ENCODE measurements at regions not wholly inside any gene's neighbourhood (a gene's known extent, or its start where the extent isn't known, plus 50 kb on each side); places are given as distances from the start of the nearest gene placed in this dataset.

- intact Hi-C loops (cut with DNase I; ENCODE audit: low total_unique reads): no loop called here
- TF ChIP-seq CTCF (IDR thresholded peaks at IDR 0.05) (no peak), POLR2A (IDR thresholded peaks at IDR 0.05) (no peak)
- Histone ChIP-seq H3K4me1 (no peaks in the 10 kb centered on the region), H3K36me3 (ENCODE audit: low read depth, missing control alignments) (no peaks in the 10 kb centered on the region), H3K27me3 (no peaks in the 10 kb centered on the region), H3K9me3 (no peaks in the 10 kb centered on the region), H3K27ac (no peak overlapping the region), H3K4me3 (no peak overlapping the region)
- no peak for DNase-seq
- 60 to 61% methylated on average over 1 to 3 of the region's 3 CpGs for WGBS, 2 donors
These were observed 105.7 kb upstream of the ERBB4 start for GRCh38 chr2:212644195-212644837.

DNA sequence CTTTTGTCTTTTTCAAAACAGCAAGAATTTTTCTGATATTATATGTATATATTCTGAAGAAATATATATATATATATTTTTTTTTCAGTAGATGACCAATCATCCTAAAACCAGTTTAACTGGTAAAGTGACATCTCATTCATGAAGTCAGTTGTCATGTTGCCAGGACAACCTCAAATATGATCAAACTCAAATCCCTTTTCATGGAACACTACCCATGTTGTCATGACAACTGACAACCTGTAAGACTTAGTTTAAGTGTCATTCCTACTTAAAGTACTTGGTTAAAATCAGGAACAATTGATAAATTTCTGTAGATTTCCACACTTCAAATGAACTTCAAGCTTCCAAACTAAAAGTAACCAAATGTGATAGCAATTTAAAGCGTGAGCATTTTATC, 101.8 kb upstream of the ERBB4 start:
- Histone ChIP-seq H3K27ac (no peak overlapping the region), H3K4me3 (no peak overlapping the region), H3K36me3 (ENCODE audit: low read depth, missing control alignments) (no peaks in the 10 kb centered on the region), H3K4me1 (no peaks in the 10 kb centered on the region), H3K9me3 (no peaks in the 10 kb centered on the region), H3K27me3 (no peaks in the 10 kb centered on the region)
- intact Hi-C loops (cut with DNase I; ENCODE audit: low total_unique reads): no loop called here
- no peak for TF ChIP-seq POLR2A (IDR thresholded peaks at IDR 0.05)
- no peak for TF ChIP-seq CTCF (IDR thresholded peaks at IDR 0.05)
- WGBS, 2 donors: 65 to 85% methylated on average over 1 of the region's 1 CpG
- no peak for DNase-seq

- intact Hi-C loops (cut with DNase I; ENCODE audit: low total_unique reads): no loop called here
- DNase-seq: no peak
- Histone ChIP-seq H3K4me3 (no peak overlapping the region), H3K27ac (no peak overlapping the region), H3K9me3 (no peaks in the 10 kb centered on the region), H3K4me1 (no peaks in the 10 kb centered on the region), H3K36me3 (ENCODE audit: low read depth, missing control alignments) (no peaks in the 10 kb centered on the region), H3K27me3 (no peaks in the 10 kb centered on the region)
- no peak for TF ChIP-seq CTCF (IDR thresholded peaks at IDR 0.05)
- no peak for TF ChIP-seq POLR2A (IDR thresholded peaks at IDR 0.05)
- WGBS, 2 donors: 78 to 84% methylated on average over 2 of the region's 2 CpGs
These were observed 100.1 kb upstream of the ERBB4 start for GRCh38 chr2:212638694-212639093.

- WGBS, 2 donors: 88 to 89% methylated on average over 1 of the region's 1 CpG
- no peaks in the 10 kb centered on the region for H3K36me3 ChIP-seq (ENCODE audit: low read depth, missing control alignments)
- TF ChIP-seq POLR2A (IDR thresholded peaks at IDR 0.05): no peak
- no peak for TF ChIP-seq CTCF (IDR thresholded peaks at IDR 0.05)
- no peaks in the 10 kb centered on the region for H3K9me3 ChIP-seq
- no peak for DNase-seq
- no peaks in the 10 kb centered on the region for H3K4me1 ChIP-seq
- H3K27me3 ChIP-seq: no peaks in the 10 kb centered on the region
- intact Hi-C loops (cut with DNase I; ENCODE audit: low total_unique reads): no loop called here
- H3K27ac ChIP-seq: no peak overlapping the region
- no peak overlapping the region for H3K4me3 ChIP-seq
These were observed 90.0 kb upstream of the ERBB4 start for GRCh38 chr2:212628586-212628985.

- 94 to 98% methylated on average over 5 of the region's 5 CpGs for WGBS, 2 donors
- no peaks in the 10 kb centered on the region for H3K4me1 ChIP-seq
These were observed 87.8 kb upstream of the ERBB4 start for GRCh38 chr2:212626371-212626918.

More at GRCh38 chr2:212626371-212626918, 87.8 kb upstream of the ERBB4 start:
- no peak for DNase-seq
- Histone ChIP-seq H3K36me3 (ENCODE audit: low read depth, missing control alignments) (no peaks in the 10 kb centered on the region), H3K9me3 (no peaks in the 10 kb centered on the region), H3K27ac (no peak overlapping the region), H3K4me3 (no peak overlapping the region), H3K27me3 (no peaks in the 10 kb centered on the region)
- TF ChIP-seq POLR2A (IDR thresholded peaks at IDR 0.05): no peak
- no peak for TF ChIP-seq CTCF (IDR thresholded peaks at IDR 0.05)
- intact Hi-C loops (cut with DNase I; ENCODE audit: low total_unique reads): no loop called here
